ENCODE measurements at regions not wholly inside any gene's neighbourhood (a gene's known extent, or its start where the extent isn't known, plus 50 kb on each side); places are given as distances from the start of the nearest gene placed in this dataset.
"Not testable (repeated sequence)": the region's sequence is repeated elsewhere in the genome, so short reads cannot be mapped to it uniquely, and the experiment has no call there.

- TF ChIP-seq GATA1 (IDR thresholded peaks at IDR 0.05; ENCODE audit: low read depth, low read length) (no peak), POLR2A (IDR thresholded peaks at IDR 0.05; ENCODE audit: low read length) (no peak)
- DNase-seq, result no peak
Observed at GRCh38 chr4:138627096-138627495, 384.9 kb upstream of the SLC7A11 start.

- not testable (repeated sequence) for DNase-seq
Observed at GRCh38 chr4:138622362-138622761, 380.2 kb upstream of the SLC7A11 start.

GRCh38 chr4:138616775-138617174, 374.6 kb upstream of the SLC7A11 start:
- no peak for TF ChIP-seq POLR2A (IDR thresholded peaks at IDR 0.05; ENCODE audit: low read length)
- no peak for DNase-seq

- no peak for DNase-seq
- TF ChIP-seq GATA1 (IDR thresholded peaks at IDR 0.05; ENCODE audit: low read depth, low read length) (no peak), POLR2A (IDR thresholded peaks at IDR 0.05; ENCODE audit: low read length) (no peak)
Observed at GRCh38 chr4:138614398-138615142, 372.4 kb upstream of the SLC7A11 start.

- no peak for DNase-seq
Observed at GRCh38 chr4:138612428-138612827, 370.3 kb upstream of the SLC7A11 start.

GRCh38 chr4:138611721-138612120, 369.6 kb upstream of the SLC7A11 start:
- TF ChIP-seq POLR2A (IDR thresholded peaks at IDR 0.05; ENCODE audit: low read length) (no peak), GATA1 (IDR thresholded peaks at IDR 0.05; ENCODE audit: low read depth, low read length) (peak; percentile 23)
- DNase-seq, result peak; percentile 38 to 67

More at GRCh38 chr4:138612428-138612827, 370.3 kb upstream of the SLC7A11 start:
- TF ChIP-seq POLR2A (IDR thresholded peaks at IDR 0.05; ENCODE audit: low read length), result no peak
- no peak for TF ChIP-seq GATA1 (IDR thresholded peaks at IDR 0.05; ENCODE audit: low read depth, low read length)

- no peak for TF ChIP-seq POLR2A (IDR thresholded peaks at IDR 0.05; ENCODE audit: low read length)
- DNase-seq, result no peak
Observed at GRCh38 chr4:138611017-138611416, 368.9 kb upstream of the SLC7A11 start.

- DNase-seq, result peak in 1 of 2 experiments; percentile 5
- TF ChIP-seq POLR2A (IDR thresholded peaks at IDR 0.05; ENCODE audit: low read length) (no peak), GATA1 (IDR thresholded peaks at IDR 0.05; ENCODE audit: low read depth, low read length) (no peak)
Observed at GRCh38 chr4:138609943-138610350, 367.8 kb upstream of the SLC7A11 start.

- TF ChIP-seq GATA1 (IDR thresholded peaks at IDR 0.05; ENCODE audit: low read depth, low read length), result no peak
- TF ChIP-seq POLR2A (IDR thresholded peaks at IDR 0.05; ENCODE audit: low read length), result no peak
- DNase-seq, result no peak
Observed at GRCh38 chr4:138604556-138604955, 362.4 kb upstream of the SLC7A11 start.

- no peak for DNase-seq
Observed at GRCh38 chr4:138602664-138603063, 360.5 kb upstream of the SLC7A11 start.

GRCh38 chr4:138599965-138600364, 357.8 kb upstream of the SLC7A11 start:
- no peak for TF ChIP-seq POLR2A (IDR thresholded peaks at IDR 0.05; ENCODE audit: low read length)
- no peak for TF ChIP-seq GATA1 (IDR thresholded peaks at IDR 0.05; ENCODE audit: low read depth, low read length)
- DNase-seq, result no peak

More at GRCh38 chr4:138602664-138603063, 360.5 kb upstream of the SLC7A11 start:
- no peak for TF ChIP-seq POLR2A (IDR thresholded peaks at IDR 0.05; ENCODE audit: low read length)
- no peak for TF ChIP-seq GATA1 (IDR thresholded peaks at IDR 0.05; ENCODE audit: low read depth, low read length)

- DNase-seq, result no peak
- TF ChIP-seq GATA1 (IDR thresholded peaks at IDR 0.05; ENCODE audit: low read depth, low read length) (no peak), POLR2A (IDR thresholded peaks at IDR 0.05; ENCODE audit: low read length) (no peak)
Observed at GRCh38 chr4:138598226-138598625, 356.1 kb upstream of the SLC7A11 start.

GRCh38 chr4:138596896-138597295, 354.7 kb upstream of the SLC7A11 start:
- no peak for DNase-seq
- TF ChIP-seq GATA1 (IDR thresholded peaks at IDR 0.05; ENCODE audit: low read depth, low read length) (no peak), POLR2A (IDR thresholded peaks at IDR 0.05; ENCODE audit: low read length) (no peak)

GRCh38 chr4:138595731-138596460, 353.7 kb upstream of the SLC7A11 start:
- TF ChIP-seq POLR2A (IDR thresholded peaks at IDR 0.05; ENCODE audit: low read length) (no peak), GATA1 (IDR thresholded peaks at IDR 0.05; ENCODE audit: low read depth, low read length) (no peak)
- DNase-seq, result no peak

- no peak for TF ChIP-seq POLR2A (IDR thresholded peaks at IDR 0.05; ENCODE audit: low read length)
- no peak for TF ChIP-seq GATA1 (IDR thresholded peaks at IDR 0.05; ENCODE audit: low read depth, low read length)
- no peak for DNase-seq
Observed at GRCh38 chr4:138595171-138595570, 353.0 kb upstream of the SLC7A11 start.
